ENCODE measurements at regions not wholly inside any gene's neighbourhood (a gene's known extent, or its start where the extent isn't known, plus 50 kb on each side); places are given as distances from the start of the nearest gene placed in this dataset.

DNA sequence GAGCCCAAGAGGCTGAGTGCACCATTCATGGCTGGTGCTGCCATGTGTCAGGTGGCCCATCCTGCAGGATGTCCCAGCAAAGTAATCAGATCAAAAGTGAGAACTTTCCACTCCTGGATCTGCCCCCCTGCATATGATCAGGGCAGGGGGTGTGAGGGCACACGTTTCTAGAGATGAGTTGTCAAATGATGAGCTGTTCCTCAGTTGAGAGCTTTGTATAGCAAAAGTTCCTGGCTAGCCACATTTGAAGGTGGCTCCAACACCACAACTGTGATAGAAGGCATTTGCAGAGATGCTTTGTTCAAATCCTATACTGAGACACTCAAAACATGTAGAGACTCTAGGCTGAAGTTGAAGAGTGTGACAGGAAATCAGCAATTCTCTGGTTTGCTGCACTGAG, 501.8 kb downstream of the BCOR start:
- Histone ChIP-seq H4K20me1 (ENCODE audit: insufficient read depth, low read length) (no peaks in the 10 kb centered on the region), H3K18ac (ENCODE audit: low read depth, low read length) (no peak overlapping the region), H3K4me1 (ENCODE audit: control insufficient read depth, insufficient read depth, low read length) (no peaks in the 10 kb centered on the region), H3K23ac (ENCODE audit: low read depth, low read length) (no peak overlapping the region), H2BK15ac (ENCODE audit: low read depth, low read length) (no peak overlapping the region), H3K4me2 (ENCODE audit: low read depth, low read length) (no peak overlapping the region), H3K27me3 (ENCODE audit: control insufficient read depth, insufficient read depth, low read length) (peaks cover 22% of the 10 kb centered on the region), H3K9me3 (ENCODE audit: control insufficient read depth, insufficient read depth, low read length) (no peaks in the 10 kb centered on the region), H3K27ac (ENCODE audit: insufficient read depth, low read length) (no peak overlapping the region), H3K36me3 (ENCODE audit: control insufficient read depth, insufficient read depth, low read length) (no peaks in the 10 kb centered on the region), H2BK120ac (ENCODE audit: low read depth, low read length) (no peak overlapping the region), H4K5ac (ENCODE audit: low read depth, low read length) (no peak overlapping the region), H2AK5ac (ENCODE audit: low read depth, low read length) (no peak overlapping the region), H3K9ac (ENCODE audit: low read depth, low read length) (no peak overlapping the region), H3K14ac (replicated peaks; ENCODE audit: low read depth, low read length) (no peak overlapping the region), H3K79me1 (ENCODE audit: low read depth in 1 of 2, low read length in 2 of 2) (no peaks in the 10 kb centered on the region), H3K56ac (ENCODE audit: extremely low read depth, insufficient read depth, low read length) (no peak overlapping the region), H4K91ac (ENCODE audit: insufficient read depth, low read depth, low read length) (no peak overlapping the region), H2AK9ac (replicated peaks; ENCODE audit: low read depth, low read length, poor library complexity) (no peak overlapping the region), H4K8ac (ENCODE audit: low read depth in 2 of 2, low read length in 2 of 2) (no peak overlapping the region), H2BK20ac (ENCODE audit: low read depth, low read length) (no peak overlapping the region), H2AFZ (replicated peaks; ENCODE audit: low read length, poor library complexity) (no peak overlapping the region), H3K4me3 (ENCODE audit: insufficient read depth, low read depth, low read length) (no peak overlapping the region), H3K4ac (ENCODE audit: low read depth, low read length) (no peak overlapping the region), H2BK5ac (ENCODE audit: low read depth, low read length, poor library complexity, severe bottlenecking) (no peak overlapping the region), H3K9me1 (ENCODE audit: insufficient read depth, low read length) (no peaks in the 10 kb centered on the region)
- in situ Hi-C loops (cut with MboI; ENCODE audit: low sequenced_read_pairs): no loop called here
- no peak for DNase-seq
- ChIA-PET POLR2A (ENCODE audit: unreplicated experiment) (no interaction called here), CTCF (no interaction called here)
- WGBS, 2 experiments (ENCODE audit: extremely low coverage in 2 of 2, insufficient read length in 1 of 2): no CpG with 5 or more reads among the region's 1 CpG
- TF ChIP-seq FOS (IDR thresholded peaks at IDR 0.05; ENCODE audit: low read depth, low read length) (no peak), RAD21 (IDR thresholded peaks at IDR 0.05; ENCODE audit: low read length) (no peak), MAFK (IDR thresholded peaks at IDR 0.05; ENCODE audit: low read depth, low read length) (no peak), CEBPB (IDR thresholded peaks at IDR 0.05; ENCODE audit: low read depth, low read length) (no peak), MXI1 (IDR thresholded peaks at IDR 0.05; ENCODE audit: borderline replicate concordance, low read depth, low read length) (no peak), BHLHE40 (IDR thresholded peaks at IDR 0.05; ENCODE audit: low read depth, low read length) (no peak), NFE2L2 (IDR thresholded peaks at IDR 0.05; ENCODE audit: low read depth, low read length) (no peak), RCOR1 (IDR thresholded peaks at IDR 0.05; ENCODE audit: insufficient replicate concordance, low read length) (no peak), SMC3 (IDR thresholded peaks at IDR 0.05; ENCODE audit: low read depth, low read length) (no peak), CHD1 (IDR thresholded peaks at IDR 0.05; ENCODE audit: low read depth, low read length) (no peak), RFX5 (IDR thresholded peaks at IDR 0.05; ENCODE audit: low read depth, low read length) (no peak), POLR2A (IDR thresholded peaks at IDR 0.05; ENCODE audit: low read depth, low read length) (no peak), MAZ (IDR thresholded peaks at IDR 0.05; ENCODE audit: borderline replicate concordance, low read depth, low read length) (no peak)
- TF ChIP-seq, protein P1, sequence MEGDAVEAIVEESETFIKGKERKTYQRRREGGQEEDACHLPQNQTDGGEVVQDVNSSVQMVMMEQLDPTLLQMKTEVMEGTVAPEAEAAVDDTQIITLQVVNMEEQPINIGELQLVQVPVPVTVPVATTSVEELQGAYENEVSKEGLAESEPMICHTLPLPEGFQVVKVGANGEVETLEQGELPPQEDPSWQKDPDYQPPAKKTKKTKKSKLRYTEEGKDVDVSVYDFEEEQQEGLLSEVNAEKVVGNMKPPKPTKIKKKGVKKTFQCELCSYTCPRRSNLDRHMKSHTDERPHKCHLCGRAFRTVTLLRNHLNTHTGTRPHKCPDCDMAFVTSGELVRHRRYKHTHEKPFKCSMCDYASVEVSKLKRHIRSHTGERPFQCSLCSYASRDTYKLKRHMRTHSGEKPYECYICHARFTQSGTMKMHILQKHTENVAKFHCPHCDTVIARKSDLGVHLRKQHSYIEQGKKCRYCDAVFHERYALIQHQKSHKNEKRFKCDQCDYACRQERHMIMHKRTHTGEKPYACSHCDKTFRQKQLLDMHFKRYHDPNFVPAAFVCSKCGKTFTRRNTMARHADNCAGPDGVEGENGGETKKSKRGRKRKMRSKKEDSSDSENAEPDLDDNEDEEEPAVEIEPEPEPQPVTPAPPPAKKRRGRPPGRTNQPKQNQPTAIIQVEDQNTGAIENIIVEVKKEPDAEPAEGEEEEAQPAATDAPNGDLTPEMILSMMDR (conservative IDR thresholded peaks at IDR 0.05; ENCODE audit: low read depth, low read length): no peak
- TF ChIP-seq, protein P2, sequence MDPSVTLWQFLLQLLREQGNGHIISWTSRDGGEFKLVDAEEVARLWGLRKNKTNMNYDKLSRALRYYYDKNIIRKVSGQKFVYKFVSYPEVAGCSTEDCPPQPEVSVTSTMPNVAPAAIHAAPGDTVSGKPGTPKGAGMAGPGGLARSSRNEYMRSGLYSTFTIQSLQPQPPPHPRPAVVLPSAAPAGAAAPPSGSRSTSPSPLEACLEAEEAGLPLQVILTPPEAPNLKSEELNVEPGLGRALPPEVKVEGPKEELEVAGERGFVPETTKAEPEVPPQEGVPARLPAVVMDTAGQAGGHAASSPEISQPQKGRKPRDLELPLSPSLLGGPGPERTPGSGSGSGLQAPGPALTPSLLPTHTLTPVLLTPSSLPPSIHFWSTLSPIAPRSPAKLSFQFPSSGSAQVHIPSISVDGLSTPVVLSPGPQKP (IDR thresholded peaks at IDR 0.05; ENCODE audit: borderline replicate concordance, low read depth, low read length): no peak
- TF ChIP-seq, protein P3, sequence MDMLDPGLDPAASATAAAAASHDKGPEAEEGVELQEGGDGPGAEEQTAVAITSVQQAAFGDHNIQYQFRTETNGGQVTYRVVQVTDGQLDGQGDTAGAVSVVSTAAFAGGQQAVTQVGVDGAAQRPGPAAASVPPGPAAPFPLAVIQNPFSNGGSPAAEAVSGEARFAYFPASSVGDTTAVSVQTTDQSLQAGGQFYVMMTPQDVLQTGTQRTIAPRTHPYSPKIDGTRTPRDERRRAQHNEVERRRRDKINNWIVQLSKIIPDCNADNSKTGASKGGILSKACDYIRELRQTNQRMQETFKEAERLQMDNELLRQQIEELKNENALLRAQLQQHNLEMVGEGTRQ (IDR thresholded peaks at IDR 0.05; ENCODE audit: low read depth, low read length): no peak
- ATAC-seq (ENCODE audit: low read depth): no peak
- dilution Hi-C loops (cut with HindIII; ENCODE audit: low sequenced_read_pairs, unreplicated experiment): no loop called here
- intact Hi-C loops (cut with micrococcal nuclease): no loop called here
- no TSS peak for BruUV-seq (replicated peaks)

Measured in IMR-90 (cell line).